HepG2 (cell line): ENCODE measurements at regions not wholly inside any gene's neighbourhood (a gene's known extent, or its start where the extent isn't known, plus 50 kb on each side); places are given as distances from the start of the nearest gene placed in this dataset.
A peak's percentile ranks its signal among the peaks of the same experiment; 100 is the strongest.
"Not testable (repeated sequence)": the region's sequence is repeated elsewhere in the genome, so short reads cannot be mapped to it uniquely, and the experiment has no call there.

Experiments
- ATAC-seq: fragments of 200-7000 bp; cut with Tn5 transposase; 3 replicates; pipeline ENCODE4 v1.9.1; 2020; ENCODE audit warnings: mild to moderate bottlenecking, moderate library complexity
- BruUV-seq: library from RNA; stranded (reverse); fragments of 400-500 nt; replicated peaks from 2 replicates; lab custom pipeline; 2021; lab: Mats Ljungman, UMichigan
- CTCF ChIA-PET: fragments of 300-600 bp; formaldehyde crosslinking; extraction: SDS; loops from one replicate; lab custom pipeline; 2021; ENCODE audit warnings: low total read pairs, inconsistent platforms, low intra/inter-chr PET ratio; lab: Yijun Ruan, JAX
- POLR2A ChIA-PET: fragments of 350-600 bp; sonication (Branson Sonifier 250); formaldehyde crosslinking; loops from one replicate; lab custom pipeline; 2020; ENCODE audit warnings: antibody characterized with exemption, inconsistent platforms; lab: Yijun Ruan, JAX
- DNase-seq: peaks from one replicate; pipeline ENCODE4 v3.0.0-alpha.2; 2015; ENCODE audit warnings: low spot score
- FAIRE-seq: peaks from 3 replicates; lab custom pipeline; 2011; peaks lifted over from hg19 to GRCh38; lab: Jason Lieb, UNC
- H2AFZ ChIP-seq: one replicate; pipeline ENCODE4 v1.6.1; 2011; ENCODE audit warnings: low read length, inconsistent platforms
- H3K27ac ChIP-seq: fragments of 300-600 bp; 3 replicates; pipeline ENCODE4 v1.8.0; 2011; ENCODE audit warnings: mixed run types, mild to moderate bottlenecking, mixed read lengths, low read length, inconsistent platforms; ENCODE audit not compliant: insufficient read depth; ENCODE audit errors: extremely low read length
- H3K27me3 ChIP-seq, 2 experiments: fragments of 200-600 bp in 1 of 2; 2 replicates in 1 of 2; 3 replicates in 1 of 2; pipeline versions ENCODE4 v1.6.0 to v1.8.0; 2011; ENCODE audit warnings: low read length in 2 of 2, mild to moderate bottlenecking in 2 of 2, moderate library complexity in 2 of 2, inconsistent platforms in 1 of 2; ENCODE audit not compliant: insufficient read depth in 2 of 2, control insufficient read depth in 1 of 2
- H3K36me3 ChIP-seq, 2 experiments: fragments of 200-600 bp in 1 of 2; replicated peaks in 1 of 2; 2 replicates in 1 of 2; 3 replicates in 1 of 2; pipeline versions ENCODE4 v1.5.1 to v1.8.0; 2011; ENCODE audit warnings: low read length in 2 of 2, inconsistent platforms in 1 of 2; ENCODE audit not compliant: insufficient read depth in 2 of 2, control insufficient read depth in 1 of 2
- H3K4me1 ChIP-seq: 2 replicates; pipeline ENCODE4 v1.5.1; 2012; ENCODE audit warnings: low read length, inconsistent platforms; ENCODE audit not compliant: insufficient read depth
- H3K4me2 ChIP-seq: 2 replicates; pipeline ENCODE4 v1.6.0; 2011; ENCODE audit warnings: low read depth, low read length, inconsistent platforms
- H3K4me3 ChIP-seq, 3 experiments: fragments of 200-600 bp in 1 of 3; sonication (generic), shearing (Covaris generic) in 1 of 3; replicated peaks in 1 of 3; 2 replicates each; pipeline ENCODE4 v1.5.1; 2011 to 2016; ENCODE audit warnings: low read length in 3 of 3, inconsistent platforms in 2 of 3, low read depth in 2 of 3, mild to moderate bottlenecking in 2 of 3, control low read depth in 1 of 3, mixed read lengths in 1 of 3; ENCODE audit not compliant: insufficient read depth in 1 of 3
- H3K79me2 ChIP-seq: one replicate; pipeline ENCODE4 v1.6.1; 2011; ENCODE audit warnings: low read length, inconsistent platforms; ENCODE audit not compliant: insufficient read depth
- H3K9ac ChIP-seq: 2 replicates; pipeline ENCODE4 v1.6.0; 2011; ENCODE audit warnings: mild to moderate bottlenecking, low read depth, low read length, inconsistent platforms; ENCODE audit not compliant: insufficient read depth
- H3K9me3 ChIP-seq: 2 replicates; pipeline ENCODE4 v1.5.1; 2012; ENCODE audit warnings: mild to moderate bottlenecking, low read length
- H4K20me1 ChIP-seq: 2 replicates; pipeline ENCODE4 v1.6.0; 2011; ENCODE audit warnings: inconsistent platforms, mild to moderate bottlenecking, low read length, moderate library complexity; ENCODE audit not compliant: insufficient read depth
- ATF7 ChIP-seq, 2 experiments: fragments of 450-650 bp in 1 of 2; sonication (generic) in 1 of 2; formaldehyde crosslinking in 1 of 2; IDR thresholded peaks; 2 replicates each; pipeline versions ENCODE4 v1.4.0 to v1.6.1; 2016 to 2020; ENCODE audit warnings: antibody characterized with exemption in 1 of 2, mild to moderate bottlenecking in 1 of 2, missing genetic modification reagents in 1 of 2
- CREB1 ChIP-seq, 2 experiments: fragments of 450-650 bp in 1 of 2; IDR thresholded peaks; 2 replicates each; pipeline ENCODE4 v1.6.1; 2016 to 2017; ENCODE audit warnings: control low read depth in 1 of 2, mild to moderate bottlenecking in 1 of 2, missing compliant biosample characterization in 1 of 2, missing genetic modification characterization in 1 of 2
- NONO ChIP-seq, 2 experiments: fragments of 450-650 bp in 1 of 2; sonication (generic) in 1 of 2; formaldehyde crosslinking in 1 of 2; IDR thresholded peaks in 1 of 2; conservative IDR thresholded peaks in 1 of 2; 2 replicates each; pipeline versions ENCODE4 v1.6.1 to v1.8.0; 2017 to 2022; ENCODE audit warnings: mild to moderate bottlenecking in 1 of 2, missing genetic modification reagents in 1 of 2, moderate library complexity in 1 of 2
- SOX6 ChIP-seq, 2 experiments: fragments of 450-650 bp in 1 of 2; sonication (generic) in 1 of 2; formaldehyde crosslinking in 1 of 2; IDR thresholded peaks; 2 replicates each; pipeline versions ENCODE4 v1.4.0 to v1.6.1; 2017 to 2020; ENCODE audit warnings: antibody characterized with exemption in 1 of 2, mild to moderate bottlenecking in 1 of 2, missing genetic modification reagents in 1 of 2
- ZNF282 ChIP-seq: fragments of 450-650 bp; IDR thresholded peaks from 2 replicates; pipeline ENCODE4 v1.6.1; 2018; ENCODE audit not compliant: partially characterized antibody
- WGBS: methylation state at CpG from one replicate; pipeline ENCODE4 v1.1.6; 2017; ENCODE audit warnings: low lambda C conversion rate; 5-methylcytosine and 5-hydroxymethylcytosine counted together
- in situ Hi-C: cut with HindIII; loops from 2 replicates; pipeline ENCODE4 v1.10.0; 2017; ENCODE audit warnings: low pct_unique_long_range_greater_than_20kb; ENCODE audit not compliant: extremely low pct_ligation_motif_present
- intact Hi-C: fragments of 100-400 bp; cut with micrococcal nuclease; formaldehyde crosslinking; loops from one replicate; pipeline ENCODE4 v1.10.0; 2022; ENCODE audit not compliant: unreplicated experiment
- small RNA-seq, 3 experiments: library from RNA; depleted of rRNA; stranded (forward); fragments of <200 nt; gene quantifications; one replicate each; pipeline ENCODE3, GENCODE V24; 2012; ENCODE audit warnings: low read depth in 2 of 3, low replicate concordance in 1 of 3; ENCODE audit not compliant: insufficient read length in 3 of 3, insufficient read depth in 2 of 3

DNA sequence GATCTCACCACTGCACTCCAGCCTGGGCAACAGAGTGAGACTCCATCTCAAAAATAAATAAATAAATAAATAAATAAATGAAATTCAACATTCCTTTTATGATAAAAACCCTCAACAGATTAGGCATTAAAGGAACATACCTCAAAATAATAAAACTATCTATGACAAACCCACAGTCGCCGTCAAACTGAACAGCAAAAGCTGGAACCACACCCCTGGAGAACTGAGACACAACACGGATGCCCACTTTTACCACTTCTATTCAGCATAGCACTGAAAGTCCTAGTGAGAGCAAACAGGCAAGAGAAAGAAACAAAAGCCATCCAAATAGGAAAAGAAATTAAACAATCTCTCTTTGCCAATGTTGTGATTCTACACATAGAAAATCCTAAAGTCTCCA lies 499.9 kb upstream of the TPTE start:
- POLR2A ChIA-PET; intact Hi-C loops; H3K4me1 ChIP-seq; H3K27me3 ChIP-seq; ATAC-seq; in situ Hi-C loops; H3K79me2 ChIP-seq; FAIRE-seq; H3K4me3 ChIP-seq; DNase-seq; H3K36me3 ChIP-seq; H4K20me1 ChIP-seq; BruUV-seq; CTCF ChIA-PET; H3K27ac ChIP-seq; H2AFZ ChIP-seq; H3K4me2 ChIP-seq; H3K9ac ChIP-seq; TF ChIP-seq SOX6 (CRISPR knock-in tag; IDR thresholded peaks at IDR 0.05): not testable (repeated sequence)
- WGBS, result 5% methylated on average over 3 of the region's 3 CpGs
- H3K9me3 ChIP-seq, result peaks cover 79% of the 10 kb centered on the region
- TF ChIP-seq SOX6 (IDR thresholded peaks at IDR 0.05), result peak; percentile 73; the same call in 1 of the 2 replicates

DNA sequence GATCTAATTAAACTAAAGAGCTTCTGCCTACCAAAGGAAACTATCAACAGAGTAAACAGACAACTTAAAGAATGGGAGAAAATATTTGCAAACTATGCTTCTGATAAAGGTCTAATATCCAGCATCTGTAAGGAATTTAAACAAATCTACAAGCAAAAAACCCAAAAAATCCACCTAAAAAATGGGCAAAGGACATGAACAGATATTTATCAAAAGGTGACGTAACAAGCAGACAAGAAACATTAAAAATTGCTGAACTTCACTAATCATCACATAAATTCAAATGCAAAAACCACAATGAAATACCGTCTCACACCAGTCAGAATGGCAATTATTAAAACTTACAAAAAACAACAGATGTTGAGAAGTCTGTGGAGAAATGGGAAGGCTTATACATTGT lies 498.6 kb upstream of the TPTE start:
- FAIRE-seq, result not testable (repeated sequence)

More for the DNA sequence above, 498.6 kb upstream of the TPTE start:
- H3K27ac ChIP-seq; H3K4me1 ChIP-seq; H3K9ac ChIP-seq; H4K20me1 ChIP-seq; H2AFZ ChIP-seq; intact Hi-C loops; H3K27me3 ChIP-seq; BruUV-seq; DNase-seq; H3K36me3 ChIP-seq; POLR2A ChIA-PET; H3K4me2 ChIP-seq; CTCF ChIA-PET; H3K79me2 ChIP-seq; in situ Hi-C loops; H3K4me3 ChIP-seq; ATAC-seq; TF ChIP-seq NONO (CRISPR knock-in tag; conservative IDR thresholded peaks at IDR 0.05); CREB1 (CRISPR knock-in tag; IDR thresholded peaks at IDR 0.05); ATF7 (CRISPR knock-in tag; IDR thresholded peaks at IDR 0.05): not testable (repeated sequence)
- TF ChIP-seq NONO (IDR thresholded peaks at IDR 0.05), result peak; percentile 69; the same call in 1 of the 2 replicates
- peak; percentile 85 for TF ChIP-seq CREB1 (IDR thresholded peaks at IDR 0.05)
- TF ChIP-seq ZNF282, result peak; percentile 60
- peak; percentile 94 for TF ChIP-seq ATF7 (IDR thresholded peaks at IDR 0.05)
- H3K9me3 ChIP-seq, result peaks cover 68% of the 10 kb centered on the region
- WGBS, result 15% methylated on average over 2 of the region's 2 CpGs

Small RNAs in the stretch of these regions (small RNA-seq; reads per million reads assigned to genes)
- gene AC018692.3, result 0 reads per million in 3 experiments
- 1.4 to 49.3 (median 21.5) reads per million in 3 experiments for gene RF00003
- 0 reads per million in 3 experiments for gene RF00156
- gene RN7SL52P, result 0 reads per million in 3 experiments
